Skeletal muscle satellite cell (primary cell): ENCODE measurements at regions not wholly inside any gene's neighbourhood (a gene's known extent, or its start where the extent isn't known, plus 50 kb on each side); places are given as distances from the start of the nearest gene placed in this dataset.

ENCODE experiments used
- H3K27me3 ChIP-seq: 2 replicates; pipeline ENCODE4 v1.7.0; 2013; ENCODE audit warnings: low read length; ENCODE audit not compliant: control insufficient read depth, insufficient read depth
- H3K36me3 ChIP-seq: 2 replicates; pipeline ENCODE4 v1.7.0; 2013; ENCODE audit warnings: mild to moderate bottlenecking, control low read depth, low read length; ENCODE audit not compliant: insufficient read depth
- H3K4me1 ChIP-seq: 2 replicates; pipeline ENCODE4 v1.7.0; 2013; ENCODE audit warnings: low read length; ENCODE audit not compliant: control insufficient read depth, insufficient read depth
- H3K4me2 ChIP-seq: 2 replicates; pipeline ENCODE4 v1.7.0; 2013; ENCODE audit warnings: mild to moderate bottlenecking, low read length
- H3K4me3 ChIP-seq: 2 replicates; pipeline ENCODE4 v1.7.0; 2013; ENCODE audit warnings: low read length
- H3K9ac ChIP-seq: 2 replicates; pipeline ENCODE4 v1.7.0; 2013; ENCODE audit warnings: mild to moderate bottlenecking, low read depth, low read length, moderate library complexity
- H3K9me3 ChIP-seq: replicated peaks from 2 replicates; pipeline ENCODE4 v1.7.0; 2013; ENCODE audit warnings: mild to moderate bottlenecking, control low read depth, low read length

DNA sequence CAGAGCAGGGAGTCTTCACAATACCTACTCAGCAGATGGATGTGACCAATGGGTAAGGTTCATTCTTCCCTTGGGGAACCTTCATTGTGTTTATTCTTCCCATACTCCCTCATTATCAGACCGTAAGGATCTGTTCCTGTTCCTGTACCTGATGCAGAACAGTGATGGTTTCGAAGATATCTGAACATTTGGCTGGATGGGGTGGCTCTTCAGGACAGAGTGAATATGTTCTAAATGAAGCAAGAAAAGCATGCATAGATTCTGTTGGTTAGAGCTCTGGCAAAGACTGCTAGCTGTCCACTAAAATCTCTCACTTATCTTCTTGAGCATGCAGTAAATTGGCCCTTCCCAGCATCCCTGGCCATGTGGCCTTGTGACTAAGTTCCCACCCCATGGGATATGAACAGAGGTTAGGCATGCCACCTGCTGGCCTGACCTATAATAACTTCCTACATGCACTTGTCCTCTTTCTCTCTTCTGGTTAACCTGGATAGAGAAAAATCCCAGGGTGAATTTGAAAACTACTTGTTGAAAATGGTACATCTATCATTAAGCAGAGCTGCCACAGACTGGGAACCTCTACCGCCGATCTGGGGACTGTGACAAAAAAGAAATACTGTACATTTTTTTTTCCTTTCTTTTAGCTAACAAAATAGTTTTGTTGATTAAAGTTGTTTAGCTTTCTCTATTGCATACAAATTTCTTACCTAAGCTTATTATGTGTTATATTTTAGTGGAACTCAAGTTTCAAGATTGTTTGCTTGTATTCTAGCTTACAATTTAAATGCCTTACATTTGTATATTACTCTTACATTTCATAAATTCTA lies 60.0 kb upstream of the BANK1 start:
- Histone ChIP-seq H3K27me3 (no peaks in the 10 kb centered on the region), H3K4me1 (no peaks in the 10 kb centered on the region), H3K9ac (no peak overlapping the region), H3K4me3 (no peak overlapping the region), H3K4me2 (no peak overlapping the region), H3K9me3 (no peaks in the 10 kb centered on the region), H3K36me3 (no peaks in the 10 kb centered on the region)

DNA sequence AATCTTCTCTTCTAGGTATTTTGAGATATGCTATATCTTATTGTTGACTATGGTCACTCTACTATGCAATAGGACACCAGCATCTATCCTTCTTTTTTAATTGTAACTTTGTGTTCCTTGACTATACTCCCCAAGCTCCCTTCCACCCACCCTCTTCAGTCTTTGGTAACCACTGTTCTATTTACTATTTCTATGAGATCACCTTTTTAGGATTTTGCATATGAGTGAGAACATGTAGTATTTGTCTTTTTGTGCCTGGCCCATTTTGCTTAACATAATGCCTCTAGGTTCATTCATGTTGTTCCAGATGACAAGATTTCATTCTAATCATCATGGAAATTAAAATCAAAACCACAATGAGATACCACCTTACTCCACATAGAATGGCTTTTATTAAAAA lies 63.3 kb upstream of the BANK1 start:
- Histone ChIP-seq H3K36me3 (no peaks in the 10 kb centered on the region), H3K4me1 (no peaks in the 10 kb centered on the region), H3K9me3 (no peaks in the 10 kb centered on the region), H3K4me2 (no peak overlapping the region), H3K27me3 (no peaks in the 10 kb centered on the region), H3K9ac (no peak overlapping the region), H3K4me3 (no peak overlapping the region)

DNA sequence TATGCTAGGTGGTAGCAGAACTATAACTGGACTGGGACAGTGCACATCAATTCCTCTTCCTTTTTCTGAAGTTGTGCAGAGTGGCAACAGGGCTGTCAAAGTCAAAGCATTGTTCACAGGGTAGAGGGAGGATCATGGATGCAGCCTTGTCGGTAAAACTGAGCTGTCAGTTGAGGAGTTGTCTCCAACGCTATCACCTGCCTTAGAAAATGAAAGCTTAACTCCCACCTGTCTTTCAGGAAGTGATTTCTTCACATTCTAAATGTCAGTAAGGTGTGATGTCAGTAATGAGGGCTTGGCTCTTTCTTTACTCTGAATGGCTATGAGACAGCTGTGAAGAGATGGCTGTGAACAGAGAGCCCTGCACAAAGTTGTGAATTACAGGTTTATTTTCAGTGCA lies 66.4 kb upstream of the BANK1 start:
- no peaks in the 10 kb centered on the region for H3K36me3 ChIP-seq
- H3K9me3 ChIP-seq = no peaks in the 10 kb centered on the region
- no peak overlapping the region for H3K9ac ChIP-seq
- no peaks in the 10 kb centered on the region for H3K4me1 ChIP-seq
- no peak overlapping the region for H3K4me3 ChIP-seq
- no peak overlapping the region for H3K4me2 ChIP-seq
- H3K27me3 ChIP-seq = no peaks in the 10 kb centered on the region

DNA sequence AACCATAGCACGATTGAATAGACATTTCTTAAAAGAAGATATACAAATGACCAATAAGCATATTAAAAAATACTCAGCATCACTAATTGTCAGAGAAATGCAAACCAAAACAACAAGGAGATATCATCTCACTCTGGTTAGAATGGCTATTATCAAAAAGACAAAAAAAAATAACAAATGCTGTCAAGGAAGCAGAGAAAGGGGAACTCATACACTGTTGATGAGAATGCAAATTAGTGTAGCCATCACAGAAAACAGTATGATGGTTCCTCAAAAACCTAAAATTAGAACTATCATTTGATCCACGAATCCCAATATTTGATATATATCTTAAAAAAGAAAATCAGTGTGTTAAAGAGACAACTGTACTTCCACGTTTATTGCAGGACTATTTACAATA lies 71.7 kb upstream of the BANK1 start:
- Histone ChIP-seq H3K36me3 (no peaks in the 10 kb centered on the region), H3K9me3 (no peaks in the 10 kb centered on the region), H3K4me3 (no peak overlapping the region), H3K4me1 (no peaks in the 10 kb centered on the region), H3K9ac (no peak overlapping the region), H3K4me2 (no peak overlapping the region), H3K27me3 (no peaks in the 10 kb centered on the region)

DNA sequence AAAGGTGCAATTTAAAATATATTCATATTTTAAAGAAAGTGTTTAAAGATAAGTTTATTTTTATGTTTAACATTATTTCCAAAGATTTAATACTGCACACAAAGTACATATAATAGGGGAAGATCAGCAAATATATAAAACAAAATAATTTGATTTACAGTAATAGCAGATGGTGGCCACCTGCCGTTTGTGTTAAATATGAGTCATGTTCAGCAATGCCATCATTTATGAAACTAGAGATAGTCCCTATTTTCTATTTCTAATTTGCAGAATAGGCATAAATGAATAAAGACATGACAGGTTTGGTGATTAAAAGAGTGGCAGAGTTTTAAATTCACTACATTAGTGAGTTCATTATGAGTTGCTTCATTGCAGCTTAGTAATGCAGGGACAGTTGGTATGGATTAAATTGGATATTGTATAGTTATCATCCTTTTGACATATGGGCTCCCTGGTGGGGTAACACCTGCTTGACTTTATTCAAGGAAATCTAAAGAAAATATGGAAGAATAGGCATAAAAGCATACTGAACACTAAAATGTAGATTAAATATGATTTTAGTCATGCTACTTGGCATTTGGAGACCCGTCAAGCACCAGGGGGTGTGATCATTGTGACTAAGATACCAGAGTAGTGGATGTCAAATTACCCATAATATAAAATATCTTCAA lies 78.8 kb upstream of the BANK1 start:
- Histone ChIP-seq H3K4me2 (no peak overlapping the region), H3K27me3 (no peaks in the 10 kb centered on the region), H3K9me3 (no peaks in the 10 kb centered on the region), H3K4me1 (no peaks in the 10 kb centered on the region), H3K4me3 (no peak overlapping the region), H3K36me3 (no peaks in the 10 kb centered on the region), H3K9ac (no peak overlapping the region)

DNA sequence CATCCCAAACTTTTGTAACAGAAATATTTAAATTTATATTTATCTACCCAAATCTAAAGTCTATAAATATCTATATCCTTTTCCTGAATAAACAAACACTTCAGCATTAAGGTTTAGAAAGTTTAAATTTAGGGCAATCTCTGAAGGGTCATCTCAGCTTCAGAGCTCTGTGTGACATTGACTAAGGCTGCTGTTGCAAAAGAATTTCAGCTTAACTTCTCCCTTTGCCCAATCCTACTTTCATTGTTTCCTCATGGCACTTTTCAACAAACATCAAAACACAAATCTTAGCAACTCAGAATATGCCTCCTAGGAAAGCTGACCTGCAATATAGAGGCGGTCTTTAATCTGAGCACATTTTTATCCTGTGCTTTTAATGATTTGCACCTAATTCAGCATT lies 79.7 kb upstream of the BANK1 start:
- Histone ChIP-seq H3K4me1 (no peaks in the 10 kb centered on the region), H3K27me3 (no peaks in the 10 kb centered on the region), H3K9me3 (no peaks in the 10 kb centered on the region), H3K36me3 (no peaks in the 10 kb centered on the region), H3K4me3 (no peak overlapping the region), H3K4me2 (no peak overlapping the region), H3K9ac (no peak overlapping the region)

DNA sequence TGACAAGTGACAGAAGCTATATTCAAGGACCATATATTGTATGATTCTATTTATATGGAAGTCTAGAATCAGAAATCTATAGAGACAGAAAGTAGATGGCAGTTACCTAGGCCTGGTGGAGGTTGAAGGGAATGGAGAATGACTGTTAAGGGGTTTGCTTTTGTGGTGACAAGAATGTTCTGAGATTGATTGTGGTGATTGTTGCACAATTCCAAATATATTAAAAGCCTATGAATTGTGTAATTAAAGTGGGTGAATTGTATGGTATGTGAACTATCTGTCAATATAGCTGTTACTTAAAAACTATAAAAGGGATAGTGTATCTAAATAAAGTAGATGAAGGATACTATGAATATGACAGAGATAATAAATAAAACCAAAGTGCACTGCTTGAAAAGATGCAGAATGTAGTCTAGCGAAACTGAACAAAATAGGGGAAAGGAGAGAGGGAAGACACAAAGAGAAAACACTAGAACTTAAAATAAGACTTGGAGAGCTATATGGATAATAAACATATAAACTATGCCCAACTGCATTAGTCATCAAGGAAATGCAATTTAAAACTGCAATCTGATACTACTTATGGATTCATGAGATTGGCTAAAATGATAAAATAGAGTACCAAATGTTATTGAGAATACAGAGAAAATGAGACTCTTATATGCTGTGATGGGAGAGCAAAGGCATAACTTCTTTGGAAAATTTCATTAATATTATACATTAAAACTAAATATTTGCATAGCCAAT lies 82.1 kb upstream of the BANK1 start:
- no peaks in the 10 kb centered on the region for H3K4me1 ChIP-seq
- H3K4me3 ChIP-seq = no peak overlapping the region
- H3K27me3 ChIP-seq = no peaks in the 10 kb centered on the region
- no peaks in the 10 kb centered on the region for H3K9me3 ChIP-seq
- no peak overlapping the region for H3K9ac ChIP-seq
- no peaks in the 10 kb centered on the region for H3K36me3 ChIP-seq
- no peak overlapping the region for H3K4me2 ChIP-seq

DNA sequence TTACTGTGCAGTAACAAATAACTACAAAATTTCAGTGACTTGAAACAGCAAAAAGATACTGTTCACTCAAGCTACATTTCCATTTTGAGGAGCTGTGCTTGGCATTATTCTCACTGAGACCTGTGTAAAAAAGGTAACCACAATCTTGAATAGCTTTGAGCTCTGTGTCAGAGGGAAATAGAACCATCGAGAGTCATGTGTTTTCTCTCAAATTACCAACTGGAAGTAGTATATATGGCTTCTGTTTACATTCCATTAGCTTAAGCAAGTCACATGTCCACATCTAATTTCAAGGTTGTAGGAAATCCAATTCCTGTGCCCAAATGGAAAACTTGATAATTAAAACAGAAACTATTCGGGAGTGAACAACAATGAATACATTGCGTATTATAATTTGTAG lies 82.9 kb upstream of the BANK1 start:
- Histone ChIP-seq H3K36me3 (no peaks in the 10 kb centered on the region), H3K4me1 (no peaks in the 10 kb centered on the region), H3K4me2 (no peak overlapping the region), H3K4me3 (no peak overlapping the region), H3K27me3 (no peaks in the 10 kb centered on the region), H3K9ac (no peak overlapping the region), H3K9me3 (no peaks in the 10 kb centered on the region)

DNA sequence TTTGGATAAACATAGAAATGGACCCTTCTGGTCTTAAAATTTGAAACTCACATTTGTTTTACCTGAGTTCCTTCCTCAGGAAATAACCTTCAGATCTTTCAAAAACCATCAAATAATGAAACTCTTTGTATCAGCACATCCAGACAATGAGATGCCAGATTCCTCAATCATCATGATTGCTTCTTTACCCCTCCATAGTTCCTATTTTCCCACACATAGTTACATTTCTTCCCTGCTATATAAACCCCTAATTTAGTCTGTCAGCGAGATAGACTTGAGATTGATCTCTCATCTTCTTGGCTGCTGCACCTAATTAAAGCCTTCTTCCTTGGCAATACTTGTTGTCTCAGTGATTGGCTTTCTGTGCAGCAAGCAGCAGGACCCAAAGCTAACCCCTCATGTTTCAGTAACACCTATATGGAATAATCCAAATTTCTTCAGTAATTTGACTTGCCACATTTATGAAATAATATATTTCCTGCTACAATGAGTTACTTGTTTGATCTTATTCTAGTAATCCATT lies 83.9 kb upstream of the BANK1 start:
- H3K36me3 ChIP-seq = no peaks in the 10 kb centered on the region
- no peaks in the 10 kb centered on the region for H3K27me3 ChIP-seq
- no peak overlapping the region for H3K4me3 ChIP-seq
- no peak overlapping the region for H3K9ac ChIP-seq
- no peak overlapping the region for H3K4me2 ChIP-seq
- H3K9me3 ChIP-seq = no peaks in the 10 kb centered on the region
- no peaks in the 10 kb centered on the region for H3K4me1 ChIP-seq

DNA sequence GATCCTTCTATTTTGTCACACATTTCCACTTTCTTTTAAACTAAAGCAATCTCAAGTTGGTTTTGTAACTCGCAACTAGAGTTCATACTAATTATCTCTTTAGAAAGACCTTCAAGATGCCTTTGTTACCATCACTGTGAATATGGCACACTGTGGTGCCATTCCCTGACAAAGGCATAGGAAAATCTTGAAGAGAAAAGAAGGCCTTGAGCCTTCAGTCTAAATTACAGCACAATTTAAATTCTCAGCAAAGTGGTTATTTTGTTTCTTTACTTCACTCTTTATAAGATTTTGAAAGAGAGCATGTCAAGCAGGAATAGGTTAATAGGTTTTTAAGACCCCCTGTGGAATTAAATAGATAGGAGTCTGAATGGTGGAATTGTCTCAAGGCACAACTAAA lies 89.0 kb upstream of the BANK1 start:
- Histone ChIP-seq H3K27me3 (no peaks in the 10 kb centered on the region), H3K4me3 (no peak overlapping the region), H3K4me2 (no peak overlapping the region), H3K9ac (no peak overlapping the region), H3K36me3 (no peaks in the 10 kb centered on the region), H3K4me1 (no peaks in the 10 kb centered on the region), H3K9me3 (no peaks in the 10 kb centered on the region)

DNA sequence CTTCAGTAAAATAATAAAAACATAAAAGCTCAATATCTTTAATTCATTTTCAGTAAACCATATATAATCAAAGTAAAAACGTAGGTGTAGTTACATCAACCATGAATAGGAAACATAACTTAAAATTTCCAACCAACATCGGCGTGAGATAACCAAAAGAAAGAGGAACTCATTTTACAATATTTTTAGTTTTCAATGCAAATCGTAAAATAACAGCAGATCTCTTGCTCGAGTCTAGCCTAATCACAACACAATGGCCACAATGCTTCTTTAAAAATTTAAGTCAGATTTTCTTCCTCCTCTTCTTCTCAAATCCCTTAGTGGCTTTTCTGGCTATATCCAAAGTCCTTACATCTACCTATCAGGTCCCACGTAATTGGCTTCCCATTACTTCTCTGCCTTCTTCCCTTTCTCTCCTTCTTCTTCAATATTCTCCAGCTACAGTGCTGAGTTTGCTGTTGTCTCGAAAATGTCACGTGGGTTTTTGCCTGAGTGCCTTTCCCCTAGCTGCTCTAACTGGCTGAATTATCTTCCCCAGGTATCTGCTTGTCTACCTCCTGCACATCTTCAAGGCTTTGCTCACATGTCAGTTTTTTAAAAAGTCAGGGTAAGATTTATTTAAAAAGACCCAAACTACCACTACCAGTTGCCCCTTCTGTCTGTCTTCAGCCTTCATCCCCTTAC lies 90.9 kb upstream of the BANK1 start:
- H3K9me3 ChIP-seq = no peaks in the 10 kb centered on the region
- no peaks in the 10 kb centered on the region for H3K27me3 ChIP-seq
- H3K4me2 ChIP-seq = no peak overlapping the region
- no peaks in the 10 kb centered on the region for H3K4me1 ChIP-seq
- H3K9ac ChIP-seq = no peak overlapping the region
- no peak overlapping the region for H3K4me3 ChIP-seq
- H3K36me3 ChIP-seq = no peaks in the 10 kb centered on the region
